ENCODE measurements at regions not wholly inside any gene's neighbourhood (a gene's known extent, or its start where the extent isn't known, plus 50 kb on each side); places are given as distances from the start of the nearest gene placed in this dataset.

GRCh38 chr22:48893288-48894063 lies 934.2 kb downstream of the BRD1 start:
- no peak for FAIRE-seq
- TF ChIP-seq TAF1 (IDR thresholded peaks at IDR 0.05; ENCODE audit: low read depth, low read length) (no peak), POLR2AphosphoS5 (IDR thresholded peaks at IDR 0.05; ENCODE audit: low read depth, low read length) (no peak), PAX5 (IDR thresholded peaks at IDR 0.05; ENCODE audit: insufficient read depth, low read length, severe bottlenecking) (no peak), SPI1 (IDR thresholded peaks at IDR 0.05; ENCODE audit: low read depth, low read length) (no peak), POLR2A (IDR thresholded peaks at IDR 0.05; ENCODE audit: low read depth, low read length) (no peak), POU2F2 (IDR thresholded peaks at IDR 0.05; ENCODE audit: low read depth, low read length) (no peak)
- no peak for DNase-seq (ENCODE audit: insufficient read length, low spot score)

- FAIRE-seq (no peak), DNase-seq (ENCODE audit: insufficient read length, low spot score) (no peak)
- no peak for TF ChIP-seq SPI1 (IDR thresholded peaks at IDR 0.05; ENCODE audit: low read depth, low read length)
- no peak for TF ChIP-seq POLR2AphosphoS5 (IDR thresholded peaks at IDR 0.05; ENCODE audit: low read depth, low read length)
- no peak for TF ChIP-seq POU2F2 (IDR thresholded peaks at IDR 0.05; ENCODE audit: low read depth, low read length)
- no peak for TF ChIP-seq PAX5 (IDR thresholded peaks at IDR 0.05; ENCODE audit: insufficient read depth, low read length, severe bottlenecking)
- no peak for TF ChIP-seq POLR2A (IDR thresholded peaks at IDR 0.05; ENCODE audit: low read depth, low read length)
- no peak for TF ChIP-seq TAF1 (IDR thresholded peaks at IDR 0.05; ENCODE audit: low read depth, low read length)
These were observed 934.9 kb downstream of the BRD1 start for GRCh38 chr22:48892578-48893287.

DNA sequence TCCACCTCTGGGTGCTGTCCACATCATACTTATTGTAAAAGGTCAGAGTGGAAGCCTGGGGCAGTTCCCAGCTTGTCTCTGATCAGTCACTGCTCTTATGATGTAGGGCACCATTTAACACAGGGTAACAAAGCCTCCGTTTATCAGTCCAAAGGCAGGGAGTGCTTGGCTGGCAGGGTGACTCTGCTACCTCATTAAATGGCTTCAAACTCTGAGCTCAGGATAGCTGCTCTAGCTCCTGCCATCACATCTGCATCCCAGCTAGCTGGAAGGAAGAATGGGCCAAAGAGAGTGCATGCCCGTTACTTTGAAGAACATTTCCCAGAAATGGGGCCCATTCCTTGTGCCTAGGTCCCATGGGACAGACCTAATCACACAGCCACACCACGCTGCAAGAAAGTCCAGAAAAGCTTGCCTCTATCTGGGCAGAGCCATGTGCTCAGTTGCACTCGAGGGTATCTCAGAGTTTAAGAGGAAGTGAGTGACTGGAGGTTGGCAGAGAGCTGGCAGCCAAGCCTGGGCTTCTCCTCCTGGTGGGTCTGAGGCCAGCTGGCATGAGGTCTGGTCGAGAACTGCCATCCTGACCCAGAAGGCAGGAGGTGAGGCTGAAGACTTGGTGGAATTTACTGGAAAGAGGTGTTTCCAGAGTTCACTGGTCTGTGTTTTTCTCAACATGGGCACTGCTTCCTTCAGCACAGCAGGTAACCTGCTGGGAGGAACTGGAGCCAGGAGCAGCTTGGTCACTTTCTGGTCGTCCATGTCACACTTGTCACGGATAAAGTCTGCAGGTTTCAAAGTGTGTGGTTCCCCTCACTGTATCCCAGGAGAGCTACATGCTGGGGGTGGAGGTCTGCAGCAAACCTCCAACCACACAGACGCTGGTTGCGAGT lies 935.7 kb downstream of the BRD1 start:
- no peak for FAIRE-seq
- no peak for DNase-seq (ENCODE audit: insufficient read length, low spot score)
- TF ChIP-seq POLR2AphosphoS5 (IDR thresholded peaks at IDR 0.05; ENCODE audit: low read depth, low read length), result no peak

GRCh38 chr22:48890693-48891554 lies 936.7 kb downstream of the BRD1 start:
- no peak for FAIRE-seq
- DNase-seq (ENCODE audit: insufficient read length, low spot score), result no peak

DNA sequence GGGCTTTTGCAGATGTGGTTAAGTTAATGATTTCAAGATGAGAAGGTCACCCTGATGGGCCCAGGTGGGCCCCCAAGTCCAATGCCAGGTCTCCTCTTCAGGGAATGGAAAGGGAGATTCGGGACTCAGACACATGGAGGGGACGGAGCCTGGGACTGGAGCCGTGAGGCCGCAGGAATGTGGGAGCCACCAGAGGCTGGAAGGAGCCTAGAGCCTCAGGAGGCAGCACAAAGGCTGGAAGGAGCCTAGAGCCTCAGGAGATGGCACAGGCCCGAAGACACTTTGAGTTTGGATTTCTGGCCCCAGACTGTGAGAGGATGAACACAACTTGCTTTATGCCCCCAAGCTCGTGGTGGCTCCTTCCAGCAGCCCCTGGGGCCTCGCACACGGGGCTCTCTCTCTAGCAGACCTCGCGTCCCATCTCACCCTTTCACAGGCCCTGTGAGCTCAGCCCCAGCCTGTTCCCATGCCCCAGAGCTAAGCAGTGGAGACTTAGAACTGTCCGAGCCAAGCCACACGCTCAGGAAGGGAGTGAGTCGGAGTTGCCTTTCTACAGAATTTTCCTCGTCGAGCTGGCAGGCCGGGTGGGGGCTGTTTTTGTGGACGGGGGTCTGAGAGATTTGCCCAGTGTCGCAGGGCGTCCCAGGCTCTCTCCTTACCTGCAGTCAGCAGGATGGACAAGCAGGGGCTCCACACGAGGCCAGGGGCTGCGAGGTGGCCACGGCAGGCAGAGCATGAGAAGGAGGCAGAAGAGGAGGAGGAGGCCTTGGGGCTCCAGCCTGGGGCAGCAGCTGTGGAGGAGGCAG lies 937.6 kb downstream of the BRD1 start:
- TF ChIP-seq SPI1 (IDR thresholded peaks at IDR 0.05; ENCODE audit: low read depth, low read length) (no peak), TAF1 (IDR thresholded peaks at IDR 0.05; ENCODE audit: low read depth, low read length) (no peak), POLR2AphosphoS5 (IDR thresholded peaks at IDR 0.05; ENCODE audit: low read depth, low read length) (no peak), POLR2A (IDR thresholded peaks at IDR 0.05; ENCODE audit: low read depth, low read length) (no peak), PAX5 (IDR thresholded peaks at IDR 0.05; ENCODE audit: insufficient read depth, low read length, severe bottlenecking) (no peak), POU2F2 (IDR thresholded peaks at IDR 0.05; ENCODE audit: low read depth, low read length) (no peak)
- FAIRE-seq (no peak), DNase-seq (ENCODE audit: insufficient read length, low spot score) (no peak)

More at GRCh38 chr22:48890693-48891554, 936.7 kb downstream of the BRD1 start:
- TF ChIP-seq TAF1 (IDR thresholded peaks at IDR 0.05; ENCODE audit: low read depth, low read length), result no peak
- no peak for TF ChIP-seq POLR2A (IDR thresholded peaks at IDR 0.05; ENCODE audit: low read depth, low read length)
- no peak for TF ChIP-seq SPI1 (IDR thresholded peaks at IDR 0.05; ENCODE audit: low read depth, low read length)
- no peak for TF ChIP-seq POU2F2 (IDR thresholded peaks at IDR 0.05; ENCODE audit: low read depth, low read length)
- TF ChIP-seq POLR2AphosphoS5 (IDR thresholded peaks at IDR 0.05; ENCODE audit: low read depth, low read length), result no peak
- TF ChIP-seq PAX5 (IDR thresholded peaks at IDR 0.05; ENCODE audit: insufficient read depth, low read length, severe bottlenecking), result no peak

DNA sequence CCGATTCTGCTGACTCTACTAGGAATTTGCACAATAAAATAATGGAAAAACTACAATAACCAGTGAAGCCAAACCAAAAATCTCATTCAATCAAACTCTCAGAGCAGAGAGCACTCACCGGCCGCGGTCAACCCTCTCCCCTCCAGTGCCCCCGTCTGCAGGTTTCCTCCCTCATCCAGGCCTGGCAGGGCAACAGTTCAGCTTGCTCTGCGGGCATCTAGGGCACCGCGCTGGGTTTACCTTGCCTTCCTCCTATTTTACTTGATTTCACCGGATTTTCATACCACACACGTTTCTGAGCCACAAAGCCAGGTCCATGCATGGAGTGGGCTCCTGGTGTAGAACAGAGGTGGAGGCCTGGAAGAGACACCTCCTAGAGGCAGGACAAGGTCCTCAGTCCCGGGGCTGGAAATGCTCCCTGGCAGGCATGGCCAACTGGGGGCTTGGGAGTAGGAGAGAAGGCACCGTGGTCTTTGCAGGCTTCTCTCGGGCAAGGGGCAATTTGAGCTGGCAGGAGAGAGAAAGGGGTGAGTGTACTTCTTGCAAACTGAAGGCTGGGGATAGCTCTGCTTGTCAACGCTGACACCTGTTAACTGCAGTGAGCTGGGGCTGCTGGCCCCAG lies 938.4 kb downstream of the BRD1 start:
- FAIRE-seq (no peak), DNase-seq (ENCODE audit: insufficient read length, low spot score) (no peak)
- no peak for TF ChIP-seq SPI1 (IDR thresholded peaks at IDR 0.05; ENCODE audit: low read depth, low read length)
- TF ChIP-seq TAF1 (IDR thresholded peaks at IDR 0.05; ENCODE audit: low read depth, low read length), result no peak
- no peak for TF ChIP-seq POLR2AphosphoS5 (IDR thresholded peaks at IDR 0.05; ENCODE audit: low read depth, low read length)
- TF ChIP-seq POLR2A (IDR thresholded peaks at IDR 0.05; ENCODE audit: low read depth, low read length), result no peak
- TF ChIP-seq PAX5 (IDR thresholded peaks at IDR 0.05; ENCODE audit: insufficient read depth, low read length, severe bottlenecking), result no peak
- no peak for TF ChIP-seq POU2F2 (IDR thresholded peaks at IDR 0.05; ENCODE audit: low read depth, low read length)

GRCh38 chr22:48888466-48889208 lies 939.0 kb downstream of the BRD1 start:
- TF ChIP-seq POLR2AphosphoS5 (IDR thresholded peaks at IDR 0.05; ENCODE audit: low read depth, low read length) (no peak), PAX5 (IDR thresholded peaks at IDR 0.05; ENCODE audit: insufficient read depth, low read length, severe bottlenecking) (no peak), SPI1 (IDR thresholded peaks at IDR 0.05; ENCODE audit: low read depth, low read length) (no peak)
- no peak for FAIRE-seq

More at GRCh38 chr22:48888466-48889208, 939.0 kb downstream of the BRD1 start:
- DNase-seq (ENCODE audit: insufficient read length, low spot score), result no peak

All from GM12891 (cell line).